ENCODE measurements at regions not wholly inside any gene's neighbourhood (a gene's known extent, or its start where the extent isn't known, plus 50 kb on each side); places are given as distances from the start of the nearest gene placed in this dataset.

GRCh38 chr22:49073873-49074417 is 753.7 kb downstream of the BRD1 start:
- DNase-seq (ENCODE audit: low read depth) = no peak

- DNase-seq (ENCODE audit: low read depth) = no peak
These were observed 754.6 kb downstream of the BRD1 start for GRCh38 chr22:49072996-49073645.

DNA sequence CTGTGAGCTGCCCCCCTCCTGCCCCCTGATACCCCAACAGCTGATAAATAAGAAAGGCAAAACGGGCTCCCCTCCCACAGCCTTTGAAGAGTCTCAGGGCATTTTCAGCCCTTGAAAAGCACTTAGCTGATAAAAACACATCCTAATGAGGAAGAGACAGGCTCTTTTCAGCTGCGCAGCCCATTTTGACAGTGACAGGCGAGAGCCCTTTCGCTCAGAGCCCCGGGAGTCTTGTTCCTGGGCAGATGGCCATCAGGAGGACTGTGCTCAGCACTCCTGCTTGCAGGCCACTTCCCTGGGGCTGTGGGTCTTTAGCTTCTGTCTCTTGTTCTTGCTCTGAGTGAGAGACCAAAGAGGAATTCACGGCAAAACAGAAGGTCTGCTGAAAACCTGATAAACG is 757.2 kb downstream of the BRD1 start:
- DNase-seq (ENCODE audit: low read depth) = no peak

DNA sequence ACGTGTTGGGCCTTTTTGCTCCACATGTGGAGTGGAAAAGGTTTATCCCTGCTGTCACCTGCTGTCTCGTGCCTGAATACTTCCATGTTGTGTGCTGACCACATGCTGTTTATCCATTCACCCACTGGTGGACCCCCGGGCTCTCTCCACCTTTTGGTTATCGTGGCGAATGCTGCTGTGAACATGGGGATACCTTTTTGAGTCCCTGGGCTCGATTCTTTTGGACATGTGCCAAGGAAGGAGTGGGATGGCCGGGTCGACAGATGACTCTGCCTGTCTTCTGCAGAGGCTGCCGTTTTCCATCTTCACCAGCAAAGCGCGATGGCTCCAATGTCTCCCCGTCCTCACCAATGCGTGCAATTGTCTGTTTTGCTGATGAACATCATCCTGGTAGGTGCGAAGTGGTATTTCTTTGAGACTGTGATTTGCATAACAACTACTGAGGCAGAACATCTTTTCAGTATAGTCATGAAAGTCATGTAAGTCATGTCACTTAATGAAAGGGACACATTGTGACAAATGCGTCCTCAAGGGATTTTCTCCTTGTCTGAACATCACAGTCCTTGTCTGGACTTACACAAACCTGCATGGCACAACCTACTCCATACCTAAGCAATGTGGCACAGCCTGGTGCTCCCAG is 758.7 kb downstream of the BRD1 start:
- DNase-seq (ENCODE audit: low read depth) = no peak

GRCh38 chr22:49067504-49067903 is 760.2 kb downstream of the BRD1 start:
- no peak for DNase-seq (ENCODE audit: low read depth)

DNA sequence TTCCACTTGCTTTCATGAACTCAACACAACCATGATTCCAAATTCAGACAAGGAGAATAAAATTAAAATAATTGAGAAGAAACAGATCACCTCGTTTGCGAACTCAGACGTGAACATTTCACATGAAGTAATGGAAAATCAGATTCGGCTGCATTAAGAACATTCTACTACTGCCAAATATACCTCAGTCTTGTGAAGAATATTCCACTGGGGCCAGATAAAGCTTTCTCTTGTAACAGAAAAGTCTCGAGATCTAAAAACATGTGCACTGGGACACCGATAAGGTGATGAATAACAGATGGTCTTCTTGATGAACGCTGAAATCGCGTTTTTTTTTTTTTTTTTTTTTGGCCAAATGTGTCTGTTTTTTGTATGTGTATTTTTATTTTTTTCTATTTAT is 761.1 kb downstream of the BRD1 start:
- no peak for DNase-seq (ENCODE audit: low read depth)

- no peak for DNase-seq (ENCODE audit: low read depth)
These were observed 762.8 kb downstream of the BRD1 start for GRCh38 chr22:49064836-49065235.

DNA sequence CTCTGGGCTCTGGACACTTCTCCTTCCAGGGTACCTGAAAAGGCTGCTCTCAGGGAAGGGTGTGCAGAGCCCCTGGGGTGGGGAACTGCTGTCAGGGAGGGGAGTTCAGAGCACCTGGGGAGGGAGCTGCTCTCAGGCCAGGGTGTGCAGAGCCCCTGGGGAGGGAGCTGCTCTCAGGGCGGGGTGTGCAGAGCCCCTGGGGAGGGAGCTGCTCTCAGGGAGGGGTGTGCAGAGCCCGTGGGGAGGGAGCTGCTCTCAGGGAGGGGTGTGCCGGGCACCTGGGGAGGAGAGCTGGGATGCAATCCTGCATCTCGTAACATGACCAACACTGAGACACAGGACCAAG is 764.2 kb downstream of the BRD1 start:
- no peak for DNase-seq (ENCODE audit: low read depth)

GRCh38 chr22:49062802-49063544 is 764.7 kb downstream of the BRD1 start:
- DNase-seq (ENCODE audit: low read depth) = no peak

DNA sequence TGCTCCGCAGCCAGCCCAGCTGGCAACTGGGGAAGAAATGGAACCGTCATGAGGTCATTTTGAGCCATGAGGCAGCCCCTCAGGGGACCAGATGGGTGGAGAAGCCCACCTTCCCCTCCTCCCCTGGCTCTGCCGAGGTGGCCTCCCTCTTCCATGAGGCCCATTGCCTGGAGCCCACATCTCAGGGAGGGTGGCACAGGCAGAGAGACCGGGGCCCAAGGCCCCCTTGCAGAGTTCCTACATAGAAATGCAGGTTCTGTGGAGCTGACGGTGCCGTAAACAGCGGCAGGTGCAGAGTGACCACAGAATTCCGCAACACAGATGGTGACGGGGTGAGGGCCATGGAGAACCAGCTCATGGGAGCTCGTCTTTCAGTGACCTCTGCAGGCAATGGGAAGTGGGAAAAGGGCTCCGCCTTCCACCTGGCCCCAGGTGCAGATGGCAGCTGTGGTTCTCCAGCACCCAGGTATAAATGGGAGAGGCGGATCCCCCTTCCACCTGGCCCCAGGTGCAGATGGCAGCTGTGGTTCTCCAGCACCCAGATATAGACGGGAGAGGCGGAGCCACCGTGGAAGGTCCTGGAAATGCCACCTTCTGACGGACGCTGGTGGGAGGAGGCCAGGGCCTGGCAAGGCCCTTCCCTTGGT is 765.4 kb downstream of the BRD1 start:
- no peak for DNase-seq (ENCODE audit: low read depth)

GRCh38 chr22:49057910-49058309 is 769.8 kb downstream of the BRD1 start:
- DNase-seq (ENCODE audit: low read depth) = no peak

DNA sequence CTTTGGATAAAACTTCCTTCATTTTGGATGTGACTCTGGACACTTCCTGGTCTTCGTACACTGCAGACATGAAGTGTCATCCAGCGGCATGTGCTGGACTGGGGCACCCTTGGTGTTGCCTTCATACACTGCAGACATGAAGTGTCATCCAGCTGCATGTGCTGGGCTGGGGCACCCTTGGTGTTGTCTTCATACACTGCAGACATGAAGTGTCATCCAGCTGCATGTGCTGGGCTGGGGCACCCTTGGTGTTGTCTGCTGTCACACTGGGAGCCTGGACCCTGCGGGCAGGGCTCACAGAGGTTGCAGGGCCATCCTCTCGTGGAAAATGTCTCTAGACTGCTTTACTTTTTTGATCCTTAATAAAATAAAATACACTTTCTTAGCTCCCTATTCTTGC is 771.4 kb downstream of the BRD1 start:
- no peak for DNase-seq (ENCODE audit: low read depth)

DNA sequence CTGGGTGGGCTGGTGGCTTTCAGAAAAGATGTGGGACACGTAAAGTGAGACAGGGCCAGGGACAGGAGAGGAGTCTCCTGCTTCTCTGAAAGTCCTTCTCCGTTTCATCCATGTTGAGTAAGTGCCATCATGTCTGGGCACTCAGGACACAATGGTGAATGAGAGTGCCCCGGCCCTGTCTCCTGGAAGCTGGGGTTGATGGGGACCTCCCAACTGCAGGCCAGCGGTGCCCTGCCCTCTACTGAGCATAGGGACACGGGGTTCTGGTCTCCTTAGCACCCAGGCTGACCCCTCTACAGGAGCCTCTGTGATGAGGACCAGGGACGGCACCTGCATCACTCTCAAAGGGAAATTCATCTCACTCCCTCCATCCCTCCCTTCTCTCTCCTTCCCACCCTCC is 772.3 kb downstream of the BRD1 start:
- DNase-seq (ENCODE audit: low read depth) = no peak

DNA sequence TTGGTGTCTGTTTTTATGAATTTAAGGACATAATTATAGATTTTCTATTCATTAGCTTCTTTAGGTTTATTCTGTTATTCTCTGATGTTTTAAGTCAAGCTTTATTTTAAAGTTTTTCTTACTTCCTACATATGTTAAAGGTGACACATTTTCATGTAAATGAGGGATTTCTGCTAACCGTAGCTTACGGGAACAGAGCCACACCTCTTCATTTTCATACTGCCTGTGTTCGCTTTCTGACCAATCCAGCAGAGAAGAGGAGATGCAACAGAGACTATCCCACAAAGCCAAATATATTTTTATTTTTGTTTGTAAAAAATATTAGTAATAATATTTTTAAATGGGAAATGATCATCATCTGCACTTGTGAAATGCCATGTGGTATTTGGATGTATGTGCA is 774.1 kb downstream of the BRD1 start:
- DNase-seq (ENCODE audit: low read depth) = no peak

DNA sequence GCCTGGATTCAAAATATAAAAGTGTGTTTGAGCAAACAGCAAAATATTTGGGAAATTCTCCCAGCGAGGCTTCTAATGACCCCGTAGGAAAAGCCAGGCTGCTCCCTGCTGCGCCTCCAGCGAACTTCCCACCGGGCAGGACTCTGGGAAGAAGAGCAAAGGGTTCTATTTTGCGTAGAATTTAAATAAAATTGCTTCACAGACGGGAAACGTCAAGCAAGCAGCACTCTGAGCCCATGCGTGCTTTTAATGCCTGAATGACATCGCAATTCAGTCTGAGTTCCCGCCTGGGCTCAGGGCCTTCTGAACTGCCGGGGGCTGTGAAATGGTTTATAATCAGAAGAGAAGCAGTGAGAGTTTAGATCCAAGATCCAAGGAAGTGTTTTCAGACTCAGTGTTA is 775.1 kb downstream of the BRD1 start:
- DNase-seq (ENCODE audit: low read depth) = no peak

DNA sequence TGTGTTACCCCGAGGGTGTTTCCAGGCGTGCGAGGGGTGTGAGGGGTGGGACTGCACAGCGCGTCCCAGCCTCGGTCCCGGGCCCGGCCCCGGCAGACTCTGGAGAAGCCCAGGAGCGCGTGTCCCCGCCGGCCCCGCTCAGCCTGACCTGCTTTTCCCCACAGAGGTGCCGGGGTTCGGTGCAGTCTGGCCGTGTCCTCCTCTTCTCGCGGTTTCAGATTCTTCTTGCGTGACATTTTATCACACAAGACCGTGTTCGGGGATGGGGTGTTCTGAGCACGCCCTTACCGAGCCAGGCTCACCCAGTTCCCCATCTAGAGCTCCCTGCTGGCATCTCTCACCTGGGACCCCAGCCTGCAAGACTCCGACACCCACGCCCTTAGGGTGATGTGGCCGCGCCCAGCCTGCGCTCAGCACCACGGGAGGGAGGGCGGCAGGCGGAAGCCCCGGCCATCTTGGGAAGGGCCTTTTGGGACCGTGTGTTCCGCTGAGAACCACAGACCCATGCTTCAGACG is 775.6 kb downstream of the BRD1 start:
- no peak for DNase-seq (ENCODE audit: low read depth)

GRCh38 chr22:49051491-49052022 is 776.1 kb downstream of the BRD1 start:
- no peak for DNase-seq (ENCODE audit: low read depth)

DNA sequence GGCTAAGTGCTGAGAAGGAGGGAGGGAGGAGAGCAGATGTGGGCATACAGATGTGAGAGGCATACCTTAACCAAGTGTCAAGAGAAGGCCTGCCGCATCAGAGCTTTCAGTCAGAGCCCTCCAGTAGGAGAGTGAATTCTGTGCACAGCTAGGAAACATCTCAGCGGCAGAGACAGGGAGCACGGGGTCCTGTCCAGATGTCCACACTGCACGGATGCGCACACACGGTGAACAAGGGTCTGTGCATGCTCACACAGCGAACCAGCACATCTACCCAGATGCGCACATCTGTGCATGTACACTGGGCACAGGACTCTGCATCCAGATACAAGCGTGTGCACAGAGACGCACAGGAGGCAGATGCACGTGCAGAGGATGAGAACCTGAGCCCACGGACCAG is 778.0 kb downstream of the BRD1 start:
- DNase-seq (ENCODE audit: low read depth) = no peak

GRCh38 chr22:49048591-49048990 is 779.1 kb downstream of the BRD1 start:
- no peak for DNase-seq (ENCODE audit: low read depth)

DNA sequence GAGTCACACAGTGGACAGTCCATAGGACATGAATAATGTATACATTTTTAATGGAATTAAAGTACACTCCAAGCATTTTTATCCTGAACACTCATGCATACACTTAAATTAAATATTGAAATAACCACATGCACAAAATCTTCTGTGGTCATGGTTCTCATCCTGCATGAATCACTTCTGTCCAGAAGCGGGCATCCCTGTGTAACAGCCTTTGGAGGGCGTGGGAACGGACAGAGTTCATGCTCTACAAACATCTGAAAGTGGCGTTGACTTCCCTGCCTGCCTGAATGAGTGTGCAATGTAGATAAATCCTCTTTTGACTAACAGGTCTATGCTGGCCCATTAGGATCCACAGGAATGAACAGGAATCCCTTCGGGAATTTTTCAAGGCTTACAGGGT is 780.2 kb downstream of the BRD1 start:
- DNase-seq (ENCODE audit: low read depth) = no peak

DNA sequence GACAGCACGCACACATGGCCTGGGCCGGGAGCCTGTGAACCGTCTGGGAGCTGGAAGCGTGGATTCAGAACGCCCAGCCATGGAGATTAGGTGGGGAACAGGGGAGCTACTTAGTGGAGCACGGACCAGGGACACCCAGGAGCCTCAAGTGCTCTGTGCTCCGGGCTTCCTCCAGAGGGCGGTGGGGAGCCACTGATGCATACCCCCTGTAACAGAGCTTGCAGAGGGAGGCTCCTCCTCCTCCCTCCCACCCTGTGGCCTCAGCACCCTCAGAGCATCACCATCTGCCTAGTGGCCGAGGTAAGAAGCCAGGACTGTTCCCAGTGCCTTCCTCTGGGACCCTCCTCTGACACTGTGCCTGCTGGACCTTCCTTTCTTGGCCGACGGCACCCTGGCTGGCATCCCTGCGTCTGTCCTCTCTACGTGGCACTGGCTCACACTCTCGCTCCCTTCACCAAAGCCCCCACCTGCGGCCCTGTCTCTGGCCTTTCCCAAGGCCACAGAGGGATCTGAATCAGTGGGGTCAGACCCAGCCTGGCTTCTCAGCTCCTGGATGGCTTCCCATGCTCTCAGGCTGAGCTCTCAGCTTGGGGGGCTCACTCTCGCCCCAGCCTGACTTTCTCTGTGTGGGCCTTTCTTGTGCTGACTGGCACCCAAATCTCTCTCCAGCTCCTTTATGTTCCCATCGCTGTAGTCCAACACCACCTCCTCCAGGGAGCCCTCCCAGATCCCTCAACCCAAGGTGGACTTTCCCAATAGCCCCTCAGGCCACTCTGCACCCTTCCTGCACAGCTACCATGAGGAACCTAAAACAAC is 780.9 kb downstream of the BRD1 start:
- no peak for DNase-seq (ENCODE audit: low read depth)

Measured in stimulated activated CD8-positive, alpha-beta memory T cell treated with anti-CD3 and anti-CD28 coated beads, Interleukin-12 subunit alpha, Interleukin-12 subunit beta, amount 100 ng/mL, for 1 hour (primary cell).